ENCODE measurements at regions not wholly inside any gene's neighbourhood (a gene's known extent, or its start where the extent isn't known, plus 50 kb on each side); places are given as distances from the start of the nearest gene placed in this dataset.

DNA sequence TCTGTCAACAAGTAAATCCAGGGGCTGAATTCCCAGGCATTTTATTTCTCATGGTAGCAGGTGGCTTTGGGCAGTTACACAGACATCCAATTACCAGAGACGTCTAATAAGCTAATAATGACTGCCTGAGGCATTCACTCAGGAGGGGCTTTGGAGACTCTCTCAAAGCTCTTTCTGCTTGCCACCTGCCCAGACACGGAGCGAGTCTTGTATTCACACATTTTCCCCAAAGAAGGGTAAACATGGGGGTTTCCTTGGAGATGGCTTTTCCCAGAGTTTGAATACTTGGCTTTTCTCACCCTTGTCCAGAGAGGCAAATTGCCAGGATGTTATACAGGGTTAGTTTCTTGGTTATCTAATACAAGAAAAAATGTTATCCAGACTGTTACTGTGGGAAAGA lies 132.6 kb downstream of the DIPK2A start:
- H3K9ac ChIP-seq (ENCODE audit: low read length): no peak overlapping the region
- no peaks in the 10 kb centered on the region for H3K79me2 ChIP-seq (ENCODE audit: insufficient read depth, low read length)
- H3K4me1 ChIP-seq (ENCODE audit: insufficient read depth, low read length, severe bottlenecking): no peaks in the 10 kb centered on the region
- no peaks in the 10 kb centered on the region for H3K36me3 ChIP-seq (ENCODE audit: insufficient read depth, low read length)
- H3F3A ChIP-seq (ENCODE audit: insufficient read depth, low read length): no peaks in the 10 kb centered on the region
- H3K9me2 ChIP-seq (ENCODE audit: low read depth, low read length): no peaks in the 10 kb centered on the region
- H3K4me3 ChIP-seq (ENCODE audit: low read depth, low read length, poor library complexity, severe bottlenecking): no peak overlapping the region
- no peaks in the 10 kb centered on the region for H3K9me3 ChIP-seq (ENCODE audit: low read length)
- no peaks in the 10 kb centered on the region for H4K20me1 ChIP-seq (ENCODE audit: insufficient read depth, low read length)
- no peak for TF ChIP-seq CTCF (IDR thresholded peaks at IDR 0.05; ENCODE audit: low read length)
- TF ChIP-seq EZH2 (IDR thresholded peaks at IDR 0.05; ENCODE audit: borderline replicate concordance, low read length): no peak
- H3K27ac ChIP-seq (ENCODE audit: low read depth, low read length, poor library complexity, severe bottlenecking): no peak overlapping the region
- H2AFZ ChIP-seq (ENCODE audit: low read length): no peak overlapping the region
- no peak overlapping the region for H3K4me2 ChIP-seq (ENCODE audit: low read length)
- H3K27me3 ChIP-seq (ENCODE audit: insufficient read depth, low read length): no peaks in the 10 kb centered on the region

DNA sequence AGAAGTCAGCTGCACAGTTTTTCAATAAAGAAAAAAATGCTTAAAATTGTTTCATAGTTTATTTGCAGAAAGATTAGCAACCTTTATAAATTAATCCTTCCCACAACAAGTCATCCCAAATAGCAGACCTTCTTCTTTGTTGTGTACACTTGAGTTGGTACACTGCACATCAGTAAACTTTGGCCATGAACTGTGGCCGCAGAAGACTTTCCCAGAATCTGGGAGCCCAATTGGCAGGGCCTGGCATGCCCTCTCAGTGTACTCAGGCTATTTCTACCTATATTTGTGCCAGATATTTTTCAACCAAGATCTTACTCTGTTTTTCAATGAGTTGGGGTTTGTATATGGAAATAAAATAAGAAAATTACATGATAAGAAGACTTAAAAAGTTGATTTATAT lies 133.1 kb downstream of the DIPK2A start:
- Histone ChIP-seq H3K4me2 (ENCODE audit: low read length) (no peak overlapping the region), H3K4me1 (ENCODE audit: insufficient read depth, low read length, severe bottlenecking) (no peaks in the 10 kb centered on the region), H3K27me3 (ENCODE audit: insufficient read depth, low read length) (no peaks in the 10 kb centered on the region), H4K20me1 (ENCODE audit: insufficient read depth, low read length) (no peaks in the 10 kb centered on the region), H3K9me3 (ENCODE audit: low read length) (no peaks in the 10 kb centered on the region), H3K36me3 (ENCODE audit: insufficient read depth, low read length) (no peaks in the 10 kb centered on the region), H3K9me2 (ENCODE audit: low read depth, low read length) (no peaks in the 10 kb centered on the region), H3K4me3 (ENCODE audit: low read depth, low read length, poor library complexity, severe bottlenecking) (no peak overlapping the region), H3K9ac (ENCODE audit: low read length) (no peak overlapping the region), H2AFZ (ENCODE audit: low read length) (no peak overlapping the region), H3K79me2 (ENCODE audit: insufficient read depth, low read length) (no peaks in the 10 kb centered on the region), H3K27ac (ENCODE audit: low read depth, low read length, poor library complexity, severe bottlenecking) (no peak overlapping the region), H3F3A (ENCODE audit: insufficient read depth, low read length) (no peaks in the 10 kb centered on the region)
- no peak for TF ChIP-seq EZH2 (IDR thresholded peaks at IDR 0.05; ENCODE audit: borderline replicate concordance, low read length)
- TF ChIP-seq CTCF (IDR thresholded peaks at IDR 0.05; ENCODE audit: low read length): no peak

DNA sequence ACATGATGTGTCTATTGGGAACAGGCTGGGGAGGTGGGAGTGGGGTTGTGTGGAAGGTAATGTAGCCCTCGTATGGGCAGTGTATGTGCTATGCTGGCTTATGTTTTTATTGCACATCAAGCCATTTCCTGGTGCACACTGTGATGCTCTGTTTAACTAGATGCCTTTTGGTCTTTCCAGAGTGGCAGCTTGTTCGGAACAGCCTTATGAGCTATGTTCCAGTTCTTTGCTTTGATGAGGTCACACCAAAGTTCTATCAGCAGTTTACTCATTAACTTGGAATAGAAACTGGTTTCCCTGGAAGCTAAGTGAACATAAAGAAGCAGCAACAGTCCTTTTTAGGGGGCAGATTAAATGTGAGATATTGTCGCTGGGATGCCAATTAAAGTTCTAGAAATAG lies 133.9 kb downstream of the DIPK2A start:
- no peaks in the 10 kb centered on the region for H3K9me3 ChIP-seq (ENCODE audit: low read length)
- no peak overlapping the region for H2AFZ ChIP-seq (ENCODE audit: low read length)
- no peaks in the 10 kb centered on the region for H3F3A ChIP-seq (ENCODE audit: insufficient read depth, low read length)
- no peak for TF ChIP-seq EZH2 (IDR thresholded peaks at IDR 0.05; ENCODE audit: borderline replicate concordance, low read length)
- TF ChIP-seq CTCF (IDR thresholded peaks at IDR 0.05; ENCODE audit: low read length): no peak
- no peaks in the 10 kb centered on the region for H3K9me2 ChIP-seq (ENCODE audit: low read depth, low read length)
- no peak overlapping the region for H3K4me3 ChIP-seq (ENCODE audit: low read depth, low read length, poor library complexity, severe bottlenecking)
- H3K36me3 ChIP-seq (ENCODE audit: insufficient read depth, low read length): no peaks in the 10 kb centered on the region
- no peak overlapping the region for H3K27ac ChIP-seq (ENCODE audit: low read depth, low read length, poor library complexity, severe bottlenecking)
- H3K9ac ChIP-seq (ENCODE audit: low read length): no peak overlapping the region
- no peaks in the 10 kb centered on the region for H4K20me1 ChIP-seq (ENCODE audit: insufficient read depth, low read length)
- H3K4me2 ChIP-seq (ENCODE audit: low read length): no peak overlapping the region
- H3K79me2 ChIP-seq (ENCODE audit: insufficient read depth, low read length): no peaks in the 10 kb centered on the region
- H3K27me3 ChIP-seq (ENCODE audit: insufficient read depth, low read length): no peaks in the 10 kb centered on the region
- H3K4me1 ChIP-seq (ENCODE audit: insufficient read depth, low read length, severe bottlenecking): no peaks in the 10 kb centered on the region
